ENCODE measurements at regions not wholly inside any gene's neighbourhood (a gene's known extent, or its start where the extent isn't known, plus 50 kb on each side); places are given as distances from the start of the nearest gene placed in this dataset.

DNA sequence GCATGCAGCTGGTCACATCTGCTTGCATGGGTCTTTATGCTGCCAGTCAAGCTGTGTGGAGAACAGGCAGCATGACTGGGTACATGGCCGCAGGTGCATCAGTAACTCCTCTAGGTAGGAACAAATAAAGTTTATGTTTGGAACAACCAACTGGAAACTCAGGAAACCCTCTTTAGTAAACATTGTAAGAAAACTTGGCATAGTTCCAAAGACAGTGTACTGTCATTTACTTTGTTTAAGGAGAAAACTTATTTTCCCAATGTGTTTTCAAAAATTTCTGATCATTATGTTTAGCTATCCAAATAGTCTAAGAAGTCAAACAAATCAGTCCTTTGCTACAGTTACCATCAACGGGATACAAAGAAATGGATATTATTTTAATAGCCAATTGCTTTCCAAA, 386.0 kb downstream of the CHSY3 start:
- TF ChIP-seq ZFX (IDR thresholded peaks at IDR 0.05) = no peak
- TF ChIP-seq, protein P1, sequence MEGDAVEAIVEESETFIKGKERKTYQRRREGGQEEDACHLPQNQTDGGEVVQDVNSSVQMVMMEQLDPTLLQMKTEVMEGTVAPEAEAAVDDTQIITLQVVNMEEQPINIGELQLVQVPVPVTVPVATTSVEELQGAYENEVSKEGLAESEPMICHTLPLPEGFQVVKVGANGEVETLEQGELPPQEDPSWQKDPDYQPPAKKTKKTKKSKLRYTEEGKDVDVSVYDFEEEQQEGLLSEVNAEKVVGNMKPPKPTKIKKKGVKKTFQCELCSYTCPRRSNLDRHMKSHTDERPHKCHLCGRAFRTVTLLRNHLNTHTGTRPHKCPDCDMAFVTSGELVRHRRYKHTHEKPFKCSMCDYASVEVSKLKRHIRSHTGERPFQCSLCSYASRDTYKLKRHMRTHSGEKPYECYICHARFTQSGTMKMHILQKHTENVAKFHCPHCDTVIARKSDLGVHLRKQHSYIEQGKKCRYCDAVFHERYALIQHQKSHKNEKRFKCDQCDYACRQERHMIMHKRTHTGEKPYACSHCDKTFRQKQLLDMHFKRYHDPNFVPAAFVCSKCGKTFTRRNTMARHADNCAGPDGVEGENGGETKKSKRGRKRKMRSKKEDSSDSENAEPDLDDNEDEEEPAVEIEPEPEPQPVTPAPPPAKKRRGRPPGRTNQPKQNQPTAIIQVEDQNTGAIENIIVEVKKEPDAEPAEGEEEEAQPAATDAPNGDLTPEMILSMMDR (conservative IDR thresholded peaks at IDR 0.05) = no peak
- no peak overlapping the region for H3K27ac ChIP-seq

- TF ChIP-seq, protein P1 (conservative IDR thresholded peaks at IDR 0.05) = no peak
- no peak for TF ChIP-seq ZFX (IDR thresholded peaks at IDR 0.05)
- H3K27ac ChIP-seq = no peak overlapping the region
Measured at GRCh38 chr5:130289132-130290088, 385.1 kb downstream of the CHSY3 start.

GRCh38 chr5:130287438-130287837, 383.2 kb downstream of the CHSY3 start:
- TF ChIP-seq ZFX (IDR thresholded peaks at IDR 0.05) = no peak
- TF ChIP-seq, protein P1 (conservative IDR thresholded peaks at IDR 0.05) = no peak
- no peak overlapping the region for H3K27ac ChIP-seq

DNA sequence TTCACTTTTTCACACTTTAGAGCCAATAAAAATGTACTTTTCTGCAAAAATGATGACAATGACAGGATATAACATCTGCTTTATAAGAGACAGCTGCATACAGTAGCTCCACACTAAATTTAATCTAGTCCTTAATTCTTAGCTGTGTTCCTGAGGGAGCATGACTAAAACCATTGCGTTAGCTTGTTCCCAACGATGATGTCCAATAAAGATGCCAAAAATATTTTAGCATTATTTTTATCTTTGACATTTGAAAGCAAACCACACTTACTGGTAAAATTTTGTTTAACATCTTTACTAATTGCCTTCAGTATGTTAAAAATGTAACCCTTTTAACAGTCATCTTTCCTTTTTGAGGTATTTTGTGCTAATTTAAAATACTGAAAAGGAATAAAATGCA, 382.7 kb downstream of the CHSY3 start:
- no peak for TF ChIP-seq ZFX (IDR thresholded peaks at IDR 0.05)
- TF ChIP-seq, protein P1 (conservative IDR thresholded peaks at IDR 0.05) = no peak
- no peak overlapping the region for H3K27ac ChIP-seq

GRCh38 chr5:130282049-130282448, 377.8 kb downstream of the CHSY3 start:
- H3K27ac ChIP-seq = no peak overlapping the region
- no peak for TF ChIP-seq ZFX (IDR thresholded peaks at IDR 0.05)
- TF ChIP-seq, protein P1 (conservative IDR thresholded peaks at IDR 0.05) = no peak

DNA sequence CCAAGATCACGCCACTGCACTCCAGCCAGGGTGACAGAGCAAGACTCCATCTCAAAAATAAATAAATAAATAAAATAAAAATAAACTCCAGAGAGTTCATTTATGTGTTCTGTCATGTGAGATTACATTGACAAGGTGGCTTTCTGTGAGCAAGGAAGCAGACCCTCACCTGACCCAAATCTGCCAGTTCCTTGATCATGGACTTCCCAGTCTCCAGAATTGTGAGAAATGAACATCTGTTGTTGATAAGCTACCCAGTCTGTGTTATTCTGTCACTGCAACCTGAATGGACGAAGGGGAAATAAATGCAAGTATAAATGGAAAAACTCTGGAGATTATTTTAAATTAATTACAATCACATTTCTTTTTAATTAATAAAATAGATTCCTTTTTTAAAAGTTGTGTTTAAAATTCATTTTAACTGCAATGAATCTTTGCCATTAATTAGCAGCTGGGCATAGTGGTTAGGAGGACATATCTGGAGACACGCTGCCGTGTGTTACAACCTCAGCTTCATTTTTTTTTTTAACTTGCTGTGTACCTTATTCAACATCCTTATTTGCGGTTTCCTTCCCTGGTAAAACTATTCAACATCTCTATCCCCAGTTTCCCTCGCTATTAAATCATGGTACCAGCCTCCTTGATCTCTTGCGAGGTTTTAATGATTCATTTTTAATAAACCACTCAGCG, 376.4 kb downstream of the CHSY3 start:
- TF ChIP-seq, protein P1 (conservative IDR thresholded peaks at IDR 0.05) = no peak
- no peak for TF ChIP-seq ZFX (IDR thresholded peaks at IDR 0.05)
- no peak overlapping the region for H3K27ac ChIP-seq

- TF ChIP-seq, protein P1 (conservative IDR thresholded peaks at IDR 0.05) = no peak
- no peak for TF ChIP-seq ZFX (IDR thresholded peaks at IDR 0.05)
- no peak overlapping the region for H3K27ac ChIP-seq
Measured at GRCh38 chr5:130279386-130279785, 375.1 kb downstream of the CHSY3 start.
